ENCODE measurements at regions not wholly inside any gene's neighbourhood (a gene's known extent, or its start where the extent isn't known, plus 50 kb on each side); places are given as distances from the start of the nearest gene placed in this dataset.

GRCh38 chr1:55400508-55400907 lies 185.3 kb upstream of the USP24 start:
- H3F3A ChIP-seq (ENCODE audit: insufficient read depth, low read depth): no peaks in the 10 kb centered on the region
- H3K79me2 ChIP-seq (ENCODE audit: low read depth): no peaks in the 10 kb centered on the region
- no peak overlapping the region for H2AFZ ChIP-seq
- H3K27me3 ChIP-seq (ENCODE audit: insufficient read depth, low read depth): no peaks in the 10 kb centered on the region
- TF ChIP-seq EZH2 (IDR thresholded peaks at IDR 0.05; ENCODE audit: low read depth) (no peak), CTCF (conservative IDR thresholded peaks at IDR 0.05) (no peak)
- H3K4me3 ChIP-seq: no peak overlapping the region
- no peak overlapping the region for H3K4me2 ChIP-seq
- no peaks in the 10 kb centered on the region for H3K9me3 ChIP-seq (ENCODE audit: insufficient read depth, low read depth)
- no peaks in the 10 kb centered on the region for H3K9me2 ChIP-seq (ENCODE audit: insufficient read depth)
- intact Hi-C loops (cut with micrococcal nuclease; ENCODE audit: unreplicated experiment): no loop called here
- BruUV-seq (replicated peaks): no TSS peak
- POLR2A ChIA-PET (ENCODE audit: unreplicated experiment): no interaction called here
- CTCF ChIA-PET: no interaction called here
- no peaks in the 10 kb centered on the region for H3K4me1 ChIP-seq (replicated peaks; ENCODE audit: insufficient read depth)
- H3K27ac ChIP-seq: no peak overlapping the region
- no peaks in the 10 kb centered on the region for H4K20me1 ChIP-seq (ENCODE audit: insufficient read depth)
- no peak for DNase-seq
- no peaks in the 10 kb centered on the region for H3K36me3 ChIP-seq (ENCODE audit: low read depth)

GRCh38 chr1:55399346-55399745 lies 184.2 kb upstream of the USP24 start:
- intact Hi-C loops (cut with micrococcal nuclease; ENCODE audit: unreplicated experiment): no loop called here
- no peak for TF ChIP-seq CTCF (conservative IDR thresholded peaks at IDR 0.05)
- no peak for TF ChIP-seq EZH2 (IDR thresholded peaks at IDR 0.05; ENCODE audit: low read depth)
- no peaks in the 10 kb centered on the region for H4K20me1 ChIP-seq (ENCODE audit: insufficient read depth)

GRCh38 chr1:55396381-55396891 lies 181.3 kb upstream of the USP24 start:
- no peaks in the 10 kb centered on the region for H3K36me3 ChIP-seq (ENCODE audit: low read depth)
- TF ChIP-seq CTCF (conservative IDR thresholded peaks at IDR 0.05) (no peak), EZH2 (IDR thresholded peaks at IDR 0.05; ENCODE audit: low read depth) (no peak)
- no peaks in the 10 kb centered on the region for H3K4me1 ChIP-seq (replicated peaks; ENCODE audit: insufficient read depth)
- no peaks in the 10 kb centered on the region; the same call in 1 of the 2 replicates for H3K9me3 ChIP-seq (ENCODE audit: insufficient read depth, low read depth)
- no peaks in the 10 kb centered on the region for H3F3A ChIP-seq (ENCODE audit: insufficient read depth, low read depth)
- POLR2A ChIA-PET (ENCODE audit: unreplicated experiment): no interaction called here
- DNase-seq: no peak
- no peaks in the 10 kb centered on the region for H3K27me3 ChIP-seq (ENCODE audit: insufficient read depth, low read depth)
- H3K27ac ChIP-seq: no peak overlapping the region
- no peaks in the 10 kb centered on the region for H4K20me1 ChIP-seq (ENCODE audit: insufficient read depth)
- intact Hi-C loops (cut with micrococcal nuclease; ENCODE audit: unreplicated experiment): no loop called here
- H2AFZ ChIP-seq: no peak overlapping the region
- H3K4me3 ChIP-seq: no peak overlapping the region
- H3K9me2 ChIP-seq (ENCODE audit: insufficient read depth): no peaks in the 10 kb centered on the region
- BruUV-seq (replicated peaks): no TSS peak
- no peak overlapping the region for H3K4me2 ChIP-seq
- CTCF ChIA-PET: no interaction called here
- no peaks in the 10 kb centered on the region for H3K79me2 ChIP-seq (ENCODE audit: low read depth)

More at GRCh38 chr1:55399346-55399745, 184.2 kb upstream of the USP24 start:
- no peak overlapping the region for H3K27ac ChIP-seq
- DNase-seq: no peak
- no peaks in the 10 kb centered on the region for H3K9me3 ChIP-seq (ENCODE audit: insufficient read depth, low read depth)
- BruUV-seq (replicated peaks): no TSS peak
- CTCF ChIA-PET: no interaction called here
- no peaks in the 10 kb centered on the region for H3K9me2 ChIP-seq (ENCODE audit: insufficient read depth)
- H3K36me3 ChIP-seq (ENCODE audit: low read depth): no peaks in the 10 kb centered on the region
- H3K4me1 ChIP-seq (replicated peaks; ENCODE audit: insufficient read depth): no peaks in the 10 kb centered on the region
- H3F3A ChIP-seq (ENCODE audit: insufficient read depth, low read depth): no peaks in the 10 kb centered on the region
- no peak overlapping the region for H2AFZ ChIP-seq
- no peak overlapping the region for H3K4me3 ChIP-seq
- no peak overlapping the region for H3K4me2 ChIP-seq
- H3K27me3 ChIP-seq (ENCODE audit: insufficient read depth, low read depth): no peaks in the 10 kb centered on the region
- POLR2A ChIA-PET (ENCODE audit: unreplicated experiment): no interaction called here
- H3K79me2 ChIP-seq (ENCODE audit: low read depth): no peaks in the 10 kb centered on the region
